ENCODE measurements at regions not wholly inside any gene's neighbourhood (a gene's known extent, or its start where the extent isn't known, plus 50 kb on each side); places are given as distances from the start of the nearest gene placed in this dataset.

GRCh38 chr3:6079561-6080179, 781.2 kb upstream of the GRM7 start:
- no peaks in the 10 kb centered on the region for H3K4me1 ChIP-seq (replicated peaks; ENCODE audit: insufficient read depth)
- H3K27me3 ChIP-seq (ENCODE audit: insufficient read depth, low read depth): no peaks in the 10 kb centered on the region
- intact Hi-C loops (cut with micrococcal nuclease; ENCODE audit: unreplicated experiment): no loop called here
- H4K20me1 ChIP-seq (ENCODE audit: insufficient read depth): no peaks in the 10 kb centered on the region
- no peak overlapping the region for H3K27ac ChIP-seq
- no peak overlapping the region for H3K4me3 ChIP-seq
- ChIA-PET POLR2A (ENCODE audit: unreplicated experiment) (no interaction called here), CTCF (no interaction called here)
- H3K4me2 ChIP-seq: no peak overlapping the region
- no peaks in the 10 kb centered on the region for H3F3A ChIP-seq (ENCODE audit: insufficient read depth, low read depth)
- no TSS peak for BruUV-seq (replicated peaks)
- H3K79me2 ChIP-seq (ENCODE audit: low read depth): no peaks in the 10 kb centered on the region
- H2AFZ ChIP-seq: no peak overlapping the region
- no peak for DNase-seq
- TF ChIP-seq CTCF (conservative IDR thresholded peaks at IDR 0.05) (no peak), EZH2 (IDR thresholded peaks at IDR 0.05; ENCODE audit: low read depth) (no peak)
- H3K9me2 ChIP-seq (ENCODE audit: insufficient read depth): no peaks in the 10 kb centered on the region
- H3K9me3 ChIP-seq (ENCODE audit: insufficient read depth, low read depth): no peaks in the 10 kb centered on the region
- H3K36me3 ChIP-seq (ENCODE audit: low read depth): no peaks in the 10 kb centered on the region

GRCh38 chr3:6088433-6088832, 772.5 kb upstream of the GRM7 start:
- H3K36me3 ChIP-seq (ENCODE audit: low read depth): no peaks in the 10 kb centered on the region
- H3K9me3 ChIP-seq (ENCODE audit: insufficient read depth, low read depth): no peaks in the 10 kb centered on the region
- H3K9me2 ChIP-seq (ENCODE audit: insufficient read depth): no peaks in the 10 kb centered on the region; the same call in 1 of the 2 replicates
- intact Hi-C loops (cut with micrococcal nuclease; ENCODE audit: unreplicated experiment): no loop called here
- no peaks in the 10 kb centered on the region for H3F3A ChIP-seq (ENCODE audit: insufficient read depth, low read depth)
- POLR2A ChIA-PET (ENCODE audit: unreplicated experiment): no interaction called here
- H3K4me1 ChIP-seq (replicated peaks; ENCODE audit: insufficient read depth): no peaks in the 10 kb centered on the region
- H3K4me3 ChIP-seq: no peak overlapping the region
- no peak overlapping the region for H2AFZ ChIP-seq
- no peaks in the 10 kb centered on the region for H3K27me3 ChIP-seq (ENCODE audit: insufficient read depth, low read depth)
- H3K27ac ChIP-seq: no peak overlapping the region
- H3K79me2 ChIP-seq (ENCODE audit: low read depth): no peaks in the 10 kb centered on the region
- no TSS peak for BruUV-seq (replicated peaks)
- no peaks in the 10 kb centered on the region for H4K20me1 ChIP-seq (ENCODE audit: insufficient read depth)
- no peak overlapping the region for H3K4me2 ChIP-seq
- CTCF ChIA-PET: no interaction called here
- no peak for DNase-seq
- 0 out of 2 replicates have a peak, but pooled peaks have one; percentile 16 for TF ChIP-seq CTCF (conservative IDR thresholded peaks at IDR 0.05)
- TF ChIP-seq EZH2 (IDR thresholded peaks at IDR 0.05; ENCODE audit: low read depth): no peak

- no peak for TF ChIP-seq EZH2 (IDR thresholded peaks at IDR 0.05; ENCODE audit: low read depth)
- no peak for TF ChIP-seq CTCF (conservative IDR thresholded peaks at IDR 0.05)
- Histone ChIP-seq H3K4me3 (no peak overlapping the region), H3K4me1 (replicated peaks; ENCODE audit: insufficient read depth) (no peaks in the 10 kb centered on the region), H3K36me3 (ENCODE audit: low read depth) (no peaks in the 10 kb centered on the region), H4K20me1 (ENCODE audit: insufficient read depth) (no peaks in the 10 kb centered on the region), H3K79me2 (ENCODE audit: low read depth) (no peaks in the 10 kb centered on the region), H3F3A (ENCODE audit: insufficient read depth, low read depth) (no peaks in the 10 kb centered on the region), H3K4me2 (no peak overlapping the region), H3K9me2 (ENCODE audit: insufficient read depth) (no peaks in the 10 kb centered on the region; the same call in 1 of the 2 replicates), H2AFZ (no peak overlapping the region), H3K27me3 (ENCODE audit: insufficient read depth, low read depth) (no peaks in the 10 kb centered on the region), H3K9me3 (ENCODE audit: insufficient read depth, low read depth) (no peaks in the 10 kb centered on the region), H3K27ac (no peak overlapping the region)
- ChIA-PET POLR2A (ENCODE audit: unreplicated experiment) (no interaction called here), CTCF (no interaction called here)
- intact Hi-C loops (cut with micrococcal nuclease; ENCODE audit: unreplicated experiment): no loop called here
- BruUV-seq (replicated peaks): no TSS peak
- no peak for DNase-seq
Observed at GRCh38 chr3:6089780-6090179, 771.1 kb upstream of the GRM7 start.
